HG02981 (cell line): ENCODE measurements at regions not wholly inside any gene's neighbourhood (a gene's known extent, or its start where the extent isn't known, plus 50 kb on each side); places are given as distances from the start of the nearest gene placed in this dataset.

Experiments
- ATAC-seq: cut with Tn5 transposase; IDR thresholded peaks from one replicate; pipeline ENCODE4 v1.9.1; 2021; ENCODE audit warnings: mild to moderate bottlenecking, moderate library complexity; ENCODE audit not compliant: unreplicated experiment

DNA sequence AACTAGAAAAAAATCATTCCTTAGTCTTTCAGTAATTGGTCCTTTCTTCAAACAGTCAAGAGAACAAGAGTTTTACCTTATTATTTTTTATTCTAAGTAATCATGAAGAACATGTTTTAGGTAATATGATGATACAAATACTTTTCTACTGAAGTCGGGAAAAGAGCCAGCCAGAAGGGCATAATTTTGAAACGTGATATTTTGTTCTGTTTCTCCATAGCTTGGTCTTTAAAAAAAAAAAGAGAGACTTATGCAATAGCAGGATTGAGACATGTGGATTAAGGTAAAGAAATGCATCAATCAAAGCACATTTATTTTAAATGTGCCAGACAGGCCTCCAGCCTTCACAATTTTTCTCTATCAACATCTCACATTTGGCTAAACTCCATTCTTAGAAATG, 1016.8 kb downstream of the CNTNAP5 start:
- no peak for ATAC-seq

DNA sequence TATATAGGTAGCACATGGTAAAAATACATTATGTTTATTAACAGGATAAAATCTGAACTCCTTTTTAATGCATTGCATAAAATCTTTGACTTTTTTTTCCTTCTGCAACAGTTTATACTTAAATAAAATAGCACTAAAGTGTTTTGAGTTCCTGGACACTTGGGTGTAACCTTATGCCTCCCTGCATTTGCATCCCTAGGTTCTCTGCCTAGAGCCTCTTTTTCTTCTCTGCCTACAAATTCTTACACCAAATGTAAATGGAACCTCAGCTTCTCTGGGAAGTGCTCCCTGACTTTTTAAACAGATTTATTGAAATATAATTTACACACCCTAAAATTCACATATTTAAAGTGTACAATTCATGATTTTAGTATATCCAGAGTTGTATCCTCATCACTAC, 1017.6 kb downstream of the CNTNAP5 start:
- no peak for ATAC-seq

DNA sequence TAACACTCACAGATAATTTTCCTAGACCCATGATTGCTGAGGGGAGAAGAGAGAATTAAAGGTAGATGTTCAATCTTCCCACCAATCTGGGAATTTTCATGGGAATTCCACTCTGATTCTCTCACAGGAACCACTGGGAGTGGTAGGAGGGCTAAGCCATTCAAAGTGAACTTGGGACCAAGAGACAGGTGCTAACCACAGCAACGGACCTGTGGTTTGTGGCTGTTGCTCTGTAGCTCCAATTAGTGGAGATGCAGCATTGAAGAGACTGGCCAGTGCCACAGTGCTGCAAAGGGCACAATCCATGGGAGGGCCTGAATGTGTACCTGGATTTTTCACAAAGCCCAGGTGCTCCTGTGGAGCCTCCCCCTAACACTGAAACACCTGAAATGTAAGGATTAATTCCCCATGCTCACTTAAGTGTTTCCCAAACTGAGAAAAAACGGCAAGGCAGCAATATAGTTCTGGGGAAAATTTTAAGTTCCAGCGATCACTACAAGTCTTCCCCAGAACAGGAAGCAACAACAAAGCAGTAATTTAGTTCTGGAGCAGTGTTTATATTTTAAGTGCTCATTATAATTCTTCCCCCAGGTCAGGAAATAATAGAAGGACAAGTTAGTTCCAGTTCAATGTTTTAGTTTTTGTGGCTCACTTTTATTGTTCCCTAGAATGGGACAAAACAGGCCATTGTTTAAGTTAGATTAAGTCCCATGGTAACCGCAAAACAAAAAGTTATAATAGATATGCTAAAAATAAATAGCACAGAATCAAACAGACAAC, 1045.8 kb downstream of the CNTNAP5 start:
- no peak for ATAC-seq

DNA sequence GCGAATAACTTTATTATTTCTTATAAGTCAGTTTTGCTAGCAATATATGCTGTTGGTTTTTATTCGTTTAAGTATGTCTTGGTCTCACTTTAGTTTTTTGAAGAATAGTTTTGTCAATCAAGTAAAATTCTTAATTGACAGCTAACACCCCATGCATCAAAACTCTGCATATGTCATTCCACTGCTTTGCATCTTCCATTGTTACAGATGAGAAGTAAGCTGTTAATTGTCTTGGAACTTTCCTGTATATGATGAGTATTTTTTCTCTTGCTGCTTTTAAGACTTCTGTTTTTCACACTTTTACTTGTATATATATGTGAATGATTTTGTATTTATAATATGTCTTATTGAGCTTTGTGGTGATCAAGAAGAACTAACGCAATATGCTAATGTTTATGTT, 1048.4 kb downstream of the CNTNAP5 start:
- ATAC-seq, result no peak

DNA sequence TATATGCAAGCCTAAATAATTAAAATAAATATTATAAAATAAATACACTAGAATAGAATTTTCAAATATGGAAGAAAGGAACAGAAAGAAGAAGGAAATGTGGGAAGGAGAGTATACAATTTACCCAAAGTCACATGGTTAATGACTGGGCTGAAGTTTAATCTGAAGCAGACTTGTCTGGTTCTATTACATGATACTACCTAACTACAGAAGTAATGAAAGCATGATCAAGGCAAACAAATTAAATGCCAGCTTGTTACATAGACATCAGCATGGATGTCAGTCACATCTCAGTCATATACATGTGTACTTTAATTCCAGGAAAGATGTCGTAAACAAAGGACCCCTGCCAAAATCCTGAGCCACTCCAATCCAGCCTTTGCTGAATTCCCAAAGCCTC, 1060.8 kb downstream of the CNTNAP5 start:
- ATAC-seq, result no peak

DNA sequence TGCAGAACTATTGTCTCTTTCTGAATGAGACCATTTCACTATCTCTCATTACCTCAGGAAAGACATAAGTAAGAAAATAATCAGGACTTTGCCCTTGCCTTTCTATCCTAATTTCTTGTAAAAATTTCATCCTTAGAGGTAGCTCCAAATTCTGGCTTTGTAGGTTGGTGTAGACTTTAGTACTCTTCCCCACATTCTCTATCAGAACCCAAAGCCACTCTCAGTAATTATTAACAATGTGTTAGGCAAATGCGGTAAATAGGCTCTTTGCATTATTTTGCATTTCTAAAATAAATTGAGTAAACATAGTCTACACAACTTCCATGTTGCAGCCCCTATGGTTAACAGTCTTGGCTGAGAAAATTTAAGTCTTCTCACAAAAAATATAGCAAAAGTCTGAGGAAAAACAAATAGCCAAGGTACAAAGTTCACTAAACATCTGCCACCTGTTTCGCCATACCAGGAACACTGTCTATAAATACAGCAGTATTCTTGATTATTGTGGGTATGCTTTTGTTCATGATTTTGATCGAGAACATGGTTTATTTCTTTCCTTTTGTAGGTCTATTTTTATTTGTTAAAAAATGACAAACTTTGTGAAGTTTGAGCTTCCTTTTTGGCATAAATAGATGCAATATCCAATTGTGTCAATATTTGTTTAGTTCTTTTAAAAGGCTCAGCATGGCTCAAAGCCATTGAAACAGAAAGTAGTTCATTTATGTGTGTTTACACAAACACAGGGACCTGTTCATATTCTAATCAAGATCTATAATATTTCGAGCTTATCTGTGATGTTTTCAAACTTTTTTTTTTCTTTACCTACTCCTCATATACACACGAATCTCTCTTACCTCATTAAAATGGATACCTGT, 1061.5 kb downstream of the CNTNAP5 start:
- ATAC-seq, result no peak

DNA sequence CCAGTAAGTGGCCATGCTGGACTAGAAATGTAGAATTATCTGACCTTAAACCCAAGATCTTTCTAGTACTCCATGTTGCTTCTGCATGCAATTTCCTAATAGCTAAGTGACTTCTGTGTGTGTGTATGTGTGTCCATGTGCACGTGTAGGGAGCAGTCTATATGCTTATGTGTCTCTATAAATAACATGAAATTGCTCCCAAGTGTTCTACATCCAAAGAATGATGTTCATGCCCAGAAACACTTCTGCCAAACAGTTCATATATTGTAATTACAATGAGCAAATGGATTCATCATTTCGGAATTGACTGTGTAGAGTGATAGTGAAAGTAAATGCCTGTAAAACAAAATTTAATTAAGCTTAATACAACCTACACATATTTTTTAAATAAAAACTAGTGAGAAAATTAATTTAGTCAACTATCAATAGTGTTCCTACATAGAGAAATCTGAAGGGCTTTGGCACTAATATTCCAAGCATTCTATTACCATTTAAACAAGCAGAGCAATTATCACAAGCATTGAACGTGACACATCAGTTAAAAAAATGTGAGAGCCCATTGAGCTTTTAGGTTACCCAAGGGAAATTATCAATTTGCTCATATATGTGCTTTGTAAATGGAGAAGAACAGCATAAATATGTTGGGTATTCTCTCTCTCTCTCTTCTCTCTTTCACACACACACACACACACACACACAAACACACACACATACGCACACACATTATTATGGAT, 1067.4 kb downstream of the CNTNAP5 start:
- no peak for ATAC-seq

DNA sequence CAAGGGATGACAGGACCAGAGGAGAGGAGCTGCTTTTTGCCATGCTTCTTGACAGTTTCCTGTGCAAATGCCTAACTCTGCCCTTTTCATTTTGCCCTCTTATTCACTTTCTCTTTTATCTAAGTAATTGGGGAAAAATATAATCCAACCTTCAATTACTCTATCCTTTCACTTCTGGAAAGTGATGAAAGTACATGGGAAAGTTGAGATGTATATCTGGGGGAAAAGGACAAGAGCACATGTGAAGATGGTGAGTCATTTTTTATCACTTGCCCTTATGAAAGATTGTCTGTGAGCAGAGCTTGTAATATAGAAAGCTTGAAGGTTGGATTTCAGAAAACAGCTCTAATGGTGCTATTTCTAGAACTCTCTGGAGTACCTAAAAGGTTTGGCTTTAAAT, 1070.7 kb downstream of the CNTNAP5 start:
- no peak for ATAC-seq

DNA sequence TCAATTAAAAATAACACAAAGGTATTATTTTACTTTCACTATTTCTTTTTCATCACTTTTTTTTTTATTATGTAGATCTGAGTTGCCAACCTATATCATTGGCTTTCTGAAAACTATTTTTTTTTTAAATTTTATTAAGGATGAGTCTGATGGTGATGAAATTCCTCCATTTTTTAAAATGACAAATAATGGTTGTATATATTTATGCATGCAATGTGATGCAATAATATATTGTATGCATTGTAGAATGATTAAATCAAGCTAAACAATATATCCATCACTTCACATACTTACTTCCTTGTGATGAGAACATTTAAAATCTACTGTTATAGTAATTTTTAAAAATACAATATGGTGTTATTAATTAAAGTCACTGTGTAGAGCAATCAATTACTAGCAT, 1081.6 kb downstream of the CNTNAP5 start:
- no peak for ATAC-seq

DNA sequence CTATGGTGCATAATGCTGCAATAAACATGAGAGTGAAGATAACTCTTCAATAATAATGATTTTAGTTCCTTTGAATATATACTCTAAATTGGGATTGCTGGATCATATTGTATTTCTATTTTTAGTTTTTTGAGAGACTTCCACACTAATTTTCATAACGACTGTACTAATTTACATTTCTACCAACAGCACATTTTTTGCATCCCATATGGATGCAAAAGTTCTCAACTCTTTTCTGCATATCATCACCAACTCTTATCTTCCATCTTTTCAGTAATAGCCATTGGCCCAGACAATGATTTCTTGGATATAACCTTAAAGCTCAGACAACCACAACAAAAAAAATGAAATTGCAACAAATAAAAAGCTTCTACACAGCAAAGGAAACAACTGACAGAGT, 1082.4 kb downstream of the CNTNAP5 start:
- no peak for ATAC-seq

DNA sequence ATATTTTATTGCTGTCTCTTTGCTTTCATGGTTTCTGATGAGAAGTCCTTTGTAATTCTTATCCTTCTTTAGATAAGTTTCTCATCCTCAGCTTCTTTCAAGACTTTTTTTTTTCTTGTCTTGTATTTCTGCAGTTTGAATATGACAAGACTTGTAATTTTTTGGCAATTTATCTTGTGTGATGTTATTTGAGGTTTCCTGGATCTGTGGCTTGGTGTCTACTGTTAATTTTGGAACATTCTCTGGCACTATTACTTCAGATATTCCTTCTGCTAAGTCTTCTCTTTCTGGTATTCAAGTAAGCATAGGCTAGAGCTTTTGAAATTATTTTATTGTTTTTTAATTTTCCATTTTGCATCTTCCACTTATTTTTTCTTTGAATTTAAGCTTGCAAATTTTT, 1083.2 kb downstream of the CNTNAP5 start:
- no peak for ATAC-seq

DNA sequence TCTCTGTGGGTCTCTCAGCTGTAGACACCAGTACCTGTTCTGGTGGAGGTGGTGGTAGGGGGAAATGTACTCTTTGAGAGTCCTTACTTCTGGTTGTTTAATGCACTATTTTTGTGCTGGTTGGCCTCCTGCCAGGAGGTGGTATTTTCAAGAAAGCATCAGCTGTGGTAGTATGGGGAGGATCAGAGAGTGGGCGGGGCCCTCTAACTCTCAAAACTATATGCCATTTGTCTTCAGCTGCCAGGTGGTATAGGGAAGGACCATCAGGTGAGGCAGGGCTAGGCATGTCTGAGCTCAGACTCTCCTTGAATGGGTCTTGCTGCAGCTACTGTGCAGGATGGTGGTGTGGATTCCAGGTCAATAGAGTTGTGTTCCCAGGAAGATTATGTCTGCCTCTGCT, 1100.8 kb downstream of the CNTNAP5 start:
- ATAC-seq, result no peak

DNA sequence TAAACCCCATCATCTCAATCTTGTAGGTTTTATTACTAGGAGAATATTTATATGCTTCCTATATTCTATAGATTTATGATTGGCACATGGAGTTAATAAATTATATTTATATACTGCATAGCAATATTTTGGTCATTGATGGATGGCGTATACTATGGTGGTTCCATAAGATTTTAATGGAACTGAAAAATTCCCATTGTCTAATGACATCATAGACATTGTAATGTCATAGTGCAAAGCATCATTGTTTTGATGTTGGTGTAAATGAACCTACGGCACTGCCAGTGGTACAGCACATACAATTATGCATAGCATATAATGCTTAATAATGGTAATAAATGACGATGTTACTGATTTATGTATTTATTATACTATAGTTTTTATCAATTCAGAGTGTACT, 1135.9 kb downstream of the CNTNAP5 start:
- ATAC-seq, result no peak

DNA sequence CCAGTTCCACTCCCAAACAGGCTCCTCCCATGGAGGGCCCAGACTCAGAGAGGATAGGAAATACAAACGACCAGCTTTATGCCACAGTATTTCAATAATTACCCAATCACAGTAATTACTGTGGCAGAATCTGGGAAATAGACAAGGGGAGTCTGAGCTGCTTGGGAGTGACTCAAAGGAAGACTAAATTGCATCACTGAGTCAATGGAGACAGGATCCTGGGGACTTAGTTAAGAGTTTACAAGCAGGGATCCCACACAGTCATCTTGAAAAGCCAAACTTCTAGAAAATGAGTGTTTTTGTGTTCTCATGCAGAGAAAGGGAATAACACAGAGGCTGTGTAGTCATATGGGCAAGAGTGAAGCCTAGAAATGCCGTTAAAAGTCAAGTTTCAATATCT, 1142.1 kb downstream of the CNTNAP5 start:
- ATAC-seq, result no peak

DNA sequence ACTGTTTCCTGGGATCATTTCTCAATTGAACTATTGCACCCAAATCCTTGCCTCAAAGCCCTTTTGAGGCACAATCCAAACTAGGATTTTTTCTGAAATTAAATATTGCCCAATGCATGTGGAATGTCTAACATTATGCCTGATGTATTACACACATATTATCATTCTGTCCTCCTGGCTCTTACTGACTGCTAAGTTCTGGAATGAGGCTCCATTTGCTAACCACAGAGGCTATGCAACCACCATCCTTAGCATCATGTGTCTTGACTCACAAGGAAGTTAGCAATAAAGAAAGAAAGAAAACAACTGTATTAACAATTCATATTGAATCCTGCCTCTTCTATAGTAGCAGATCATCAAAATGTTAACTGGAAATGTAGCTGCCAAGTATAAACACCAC, 1142.7 kb downstream of the CNTNAP5 start:
- ATAC-seq, result no peak

DNA sequence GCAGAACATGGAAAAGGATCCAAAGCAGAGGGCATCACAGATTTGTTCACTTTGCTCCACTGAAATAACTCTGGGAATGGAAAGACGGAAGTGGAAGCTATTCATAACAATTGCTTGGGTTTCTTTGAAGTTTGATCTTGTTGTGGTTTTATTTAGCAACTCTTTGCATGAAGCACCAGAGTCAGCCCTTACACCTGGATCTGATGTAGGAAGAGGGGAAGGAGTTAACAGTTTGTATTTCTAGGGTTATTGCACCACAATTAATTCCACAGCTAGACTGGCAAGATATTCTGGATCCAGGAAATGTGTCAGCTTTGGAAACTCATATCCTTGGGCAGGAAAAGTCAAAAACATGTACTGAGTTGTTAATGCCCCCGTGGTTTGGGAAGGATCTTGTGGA, 1143.4 kb downstream of the CNTNAP5 start:
- ATAC-seq, result no peak

DNA sequence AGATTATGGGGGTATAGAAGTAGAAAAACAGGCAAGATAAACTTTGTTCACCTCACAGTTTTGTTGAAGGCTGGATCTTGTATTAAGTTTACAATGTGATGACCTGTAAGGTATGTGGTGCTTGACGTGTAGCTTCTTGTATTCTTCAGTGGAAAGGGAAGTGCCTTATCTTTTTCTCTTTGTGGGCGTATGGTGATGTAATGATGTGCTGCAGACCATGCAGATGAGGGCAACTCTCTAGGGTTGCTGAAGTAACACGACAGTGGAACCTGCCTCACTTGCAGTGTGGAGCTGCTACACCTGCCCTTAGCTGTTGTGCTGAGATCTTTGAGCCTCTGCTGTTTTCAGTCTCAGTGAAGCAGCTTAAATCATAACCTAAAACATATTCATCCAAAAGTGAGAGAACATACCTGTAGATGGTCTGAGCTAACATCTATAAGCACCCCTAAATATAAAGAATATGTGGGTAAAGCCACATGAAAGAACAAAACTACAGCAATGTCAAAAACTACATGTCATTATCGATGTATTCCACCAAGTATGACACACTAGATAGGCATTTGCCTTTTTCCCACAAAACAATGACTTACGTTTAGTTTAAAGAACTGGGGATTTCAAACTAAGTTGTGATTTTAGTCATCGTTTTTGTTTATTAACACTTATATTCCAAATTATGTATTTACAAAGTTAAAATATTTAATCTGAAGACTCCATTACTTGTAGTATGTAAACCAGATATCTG, 1144.1 kb downstream of the CNTNAP5 start:
- ATAC-seq, result no peak

DNA sequence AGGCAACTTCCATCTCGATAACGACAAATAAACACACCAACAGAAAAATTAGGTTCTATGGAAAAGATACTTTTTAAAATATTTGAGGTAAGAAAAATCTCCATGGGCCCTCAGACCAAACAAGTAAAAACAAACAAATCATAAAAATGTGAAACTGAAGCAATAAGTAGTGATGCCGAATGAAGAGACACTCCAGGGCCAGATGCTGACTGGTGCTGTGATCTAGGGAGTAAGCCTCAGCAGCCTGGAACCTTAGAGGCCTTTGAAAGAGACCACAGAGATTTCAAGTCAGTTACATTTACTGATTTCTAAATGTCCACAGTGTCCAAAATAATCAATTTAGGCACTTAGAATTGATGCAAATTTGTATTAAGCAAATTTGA, 1144.7 kb downstream of the CNTNAP5 start:
- ATAC-seq, result no peak

DNA sequence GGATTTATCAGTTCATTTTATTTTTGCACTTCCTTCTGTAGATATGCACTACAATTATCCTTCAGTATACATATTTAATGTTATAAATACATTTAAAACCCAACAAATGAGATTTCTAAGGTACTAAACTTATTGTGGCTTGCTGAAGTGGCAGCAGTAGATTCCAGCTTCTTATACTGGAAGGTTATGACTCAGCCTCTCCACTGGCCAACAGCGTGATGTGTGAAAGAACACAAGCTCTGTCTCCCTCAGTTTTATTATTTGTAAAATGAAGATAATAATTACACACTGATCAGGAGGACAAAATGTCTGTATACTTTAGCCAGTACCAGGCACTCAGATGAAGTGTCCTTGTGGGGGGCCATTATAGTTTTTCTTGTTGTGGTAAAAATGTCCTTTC, 1147.1 kb downstream of the CNTNAP5 start:
- ATAC-seq, result no peak

DNA sequence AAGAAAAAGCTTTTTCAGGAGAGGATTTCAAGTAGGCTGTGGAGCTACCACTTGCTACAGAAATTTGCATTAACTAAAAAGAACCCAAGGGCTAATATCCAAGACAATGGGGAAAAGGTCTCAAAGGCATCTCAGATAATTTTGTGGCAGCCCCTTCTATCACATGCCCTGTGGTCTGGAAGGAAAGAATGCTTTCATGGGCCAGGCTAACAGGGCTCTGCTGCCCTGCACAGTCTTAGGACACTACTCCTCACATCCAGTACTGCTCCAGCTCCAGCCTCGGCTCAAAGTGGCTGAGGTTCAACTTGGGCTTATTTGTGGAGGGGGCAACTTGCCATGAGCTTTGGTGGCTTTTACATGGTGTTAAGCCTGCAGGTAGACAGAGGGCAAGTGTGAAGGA, 1150.3 kb downstream of the CNTNAP5 start:
- ATAC-seq, result no peak

DNA sequence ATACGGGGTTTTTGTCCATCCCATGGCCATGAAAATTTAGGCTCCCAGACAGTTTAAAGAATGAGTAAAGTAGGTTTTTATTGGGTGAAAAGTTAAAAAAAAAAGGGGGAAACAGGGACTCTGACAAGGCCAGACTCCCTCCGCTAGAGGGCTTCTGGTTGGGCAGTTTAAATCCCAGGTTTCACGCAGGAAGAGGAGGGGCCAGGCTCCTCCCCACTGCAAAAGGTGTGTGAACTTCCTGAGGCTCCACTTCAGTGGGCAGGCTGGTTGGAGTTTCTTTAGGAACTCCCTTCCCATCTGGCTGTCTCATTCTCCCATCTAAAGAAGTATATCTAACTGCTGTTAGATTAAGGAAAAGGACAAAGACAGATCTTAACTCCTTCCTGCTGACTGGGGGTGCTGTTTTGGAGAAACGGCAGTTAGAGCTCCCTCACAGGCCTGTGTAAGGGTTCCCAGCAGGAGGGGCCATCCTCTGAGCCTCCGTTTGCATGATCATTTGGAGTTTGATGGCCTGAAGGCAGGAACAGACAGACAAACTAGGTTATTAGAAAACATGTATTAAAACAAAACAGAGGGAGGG, 1160.7 kb downstream of the CNTNAP5 start:
- ATAC-seq, result no peak
